Thoracic aorta (tissue), 2 donors: ENCODE measurements at regions not wholly inside any gene's neighbourhood (a gene's known extent, or its start where the extent isn't known, plus 50 kb on each side); places are given as distances from the start of the nearest gene placed in this dataset.

ENCODE experiments used
- ATAC-seq: fragments of 150-250 bp; one replicate; pipeline ENCODE4 v1.8.0; 2017; ENCODE audit warnings: low read depth; ENCODE audit not compliant: insufficient number of reproducible peaks, low FRiP score
- DNase-seq: peaks from one replicate; pipeline ENCODE4 v3.0.0-alpha.2; 2020; ENCODE audit warnings: low spot score
- H3K27ac ChIP-seq, 2 donors: fragments of 200-600 bp; sonication (generic); 1 replicate in 1 of 2; 2 replicates in 1 of 2; pipeline ENCODE4 v1.5.1; 2016; ENCODE audit warnings: mild to moderate bottlenecking in 2 of 2, moderate library complexity in 2 of 2
- H3K27me3 ChIP-seq: fragments of 200-600 bp; sonication (generic); replicated peaks from 2 replicates; pipeline ENCODE4 v1.6.0; 2016; ENCODE audit warnings: mild to moderate bottlenecking; ENCODE audit not compliant: insufficient read depth
- H3K36me3 ChIP-seq: fragments of 200-600 bp; sonication (generic); one replicate; pipeline ENCODE4 v1.5.1; 2016
- H3K4me1 ChIP-seq, 2 donors: fragments of 200-600 bp; sonication (generic); 1 replicate in 1 of 2; 2 replicates in 1 of 2; pipeline versions ENCODE4 v1.5.1 to v1.6.0; 2016; ENCODE audit warnings: low read depth in 2 of 2, mild to moderate bottlenecking in 1 of 2; ENCODE audit not compliant: control insufficient read depth in 1 of 2
- H3K4me3 ChIP-seq: fragments of 200-600 bp; sonication (generic); 2 replicates; pipeline ENCODE4 v1.5.1; 2016; ENCODE audit warnings: mild to moderate bottlenecking
- H3K9me3 ChIP-seq: fragments of 200-600 bp; sonication (generic); 2 replicates; pipeline ENCODE4 v1.5.1; 2016
- TF ChIP-seq, protein P1 (sequence below): fragments of 200-600 bp; sonication (generic); IDR thresholded peaks from one replicate; pipeline ENCODE4 v1.5.1; 2019; ENCODE audit warnings: antibody characterized with exemption

DNA sequence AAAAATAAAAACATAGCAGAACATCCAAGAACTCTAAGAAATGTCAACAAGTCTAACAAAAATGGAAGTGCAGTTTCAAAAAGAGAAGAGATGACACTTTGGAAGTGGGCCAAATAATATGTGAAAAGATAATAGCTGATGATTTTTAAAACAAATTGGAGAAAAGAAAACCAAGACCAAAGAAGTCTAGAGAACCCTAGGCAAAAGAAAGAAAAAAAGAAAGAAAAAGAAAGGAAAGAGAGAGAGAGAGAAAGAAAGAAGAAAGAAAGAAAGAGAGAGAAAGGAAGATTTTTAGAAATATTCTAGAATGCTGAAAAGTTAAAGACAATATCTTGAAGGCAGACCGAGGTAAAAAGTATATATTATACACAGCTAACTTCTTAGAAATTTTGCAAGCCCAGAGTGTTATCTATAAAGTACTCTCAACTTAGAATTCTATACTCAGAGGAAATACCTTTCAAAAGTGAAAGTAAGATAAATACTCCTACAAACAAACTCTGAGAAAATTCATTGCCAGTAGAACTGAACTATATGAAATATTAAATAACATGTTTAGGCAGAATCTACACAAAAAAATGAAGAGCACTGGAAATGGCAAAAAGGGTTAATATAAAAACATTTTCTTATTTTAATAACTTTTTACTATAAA, 138.7 kb upstream of the SMIM30 start:
- no peak overlapping the region for H3K27ac ChIP-seq
- ATAC-seq, result no peak
- H3K36me3 ChIP-seq, result no peaks in the 10 kb centered on the region
- TF ChIP-seq, protein P1, sequence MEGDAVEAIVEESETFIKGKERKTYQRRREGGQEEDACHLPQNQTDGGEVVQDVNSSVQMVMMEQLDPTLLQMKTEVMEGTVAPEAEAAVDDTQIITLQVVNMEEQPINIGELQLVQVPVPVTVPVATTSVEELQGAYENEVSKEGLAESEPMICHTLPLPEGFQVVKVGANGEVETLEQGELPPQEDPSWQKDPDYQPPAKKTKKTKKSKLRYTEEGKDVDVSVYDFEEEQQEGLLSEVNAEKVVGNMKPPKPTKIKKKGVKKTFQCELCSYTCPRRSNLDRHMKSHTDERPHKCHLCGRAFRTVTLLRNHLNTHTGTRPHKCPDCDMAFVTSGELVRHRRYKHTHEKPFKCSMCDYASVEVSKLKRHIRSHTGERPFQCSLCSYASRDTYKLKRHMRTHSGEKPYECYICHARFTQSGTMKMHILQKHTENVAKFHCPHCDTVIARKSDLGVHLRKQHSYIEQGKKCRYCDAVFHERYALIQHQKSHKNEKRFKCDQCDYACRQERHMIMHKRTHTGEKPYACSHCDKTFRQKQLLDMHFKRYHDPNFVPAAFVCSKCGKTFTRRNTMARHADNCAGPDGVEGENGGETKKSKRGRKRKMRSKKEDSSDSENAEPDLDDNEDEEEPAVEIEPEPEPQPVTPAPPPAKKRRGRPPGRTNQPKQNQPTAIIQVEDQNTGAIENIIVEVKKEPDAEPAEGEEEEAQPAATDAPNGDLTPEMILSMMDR, result no peak
- no peaks in the 10 kb centered on the region for H3K4me1 ChIP-seq
- H3K27me3 ChIP-seq, result no peaks in the 10 kb centered on the region
- no peak overlapping the region for H3K4me3 ChIP-seq
- DNase-seq, result no peak
- H3K9me3 ChIP-seq, result no peaks in the 10 kb centered on the region

- Histone ChIP-seq H3K36me3 (no peaks in the 10 kb centered on the region), H3K9me3 (no peaks in the 10 kb centered on the region), H3K4me3 (no peak overlapping the region), H3K27me3 (no peaks in the 10 kb centered on the region), H3K27ac (no peak overlapping the region), H3K4me1 (no peaks in the 10 kb centered on the region)
- no peak for ATAC-seq
- no peak for DNase-seq
- TF ChIP-seq, protein P1, result no peak
Measured at GRCh38 chr7:113247198-113247597, 128.8 kb upstream of the SMIM30 start.

GRCh38 chr7:113246738-113247137, 128.4 kb upstream of the SMIM30 start:
- TF ChIP-seq, protein P1, result no peak
- no peak for DNase-seq
- Histone ChIP-seq H3K27ac (no peak overlapping the region), H3K4me3 (no peak overlapping the region), H3K36me3 (no peaks in the 10 kb centered on the region), H3K9me3 (no peaks in the 10 kb centered on the region), H3K4me1 (no peaks in the 10 kb centered on the region), H3K27me3 (no peaks in the 10 kb centered on the region)
- ATAC-seq, result no peak

DNA sequence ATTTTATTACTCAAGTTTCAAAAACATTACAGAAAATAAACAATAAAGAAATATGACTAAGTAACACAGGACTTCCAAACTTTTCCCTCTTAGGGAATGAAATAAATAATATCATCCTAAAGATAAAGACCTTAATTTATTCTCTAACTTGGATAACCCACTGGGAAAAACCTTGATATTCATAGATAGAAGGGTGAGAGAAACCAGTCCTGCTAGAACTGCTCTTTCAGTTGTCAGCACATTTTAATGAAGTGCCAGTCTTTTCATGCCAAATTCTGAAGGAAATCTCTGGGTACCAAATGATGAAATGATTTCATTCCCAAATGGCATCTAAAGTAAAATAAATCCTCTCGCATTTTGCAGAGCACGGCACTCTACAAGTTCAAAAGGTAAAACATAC, 114.5 kb upstream of the SMIM30 start:
- no peak overlapping the region for H3K4me3 ChIP-seq
- no peaks in the 10 kb centered on the region for H3K27me3 ChIP-seq
- TF ChIP-seq, protein P1, result no peak
- no peaks in the 10 kb centered on the region for H3K9me3 ChIP-seq
- DNase-seq, result no peak
- H3K27ac ChIP-seq, result no peak overlapping the region
- H3K4me1 ChIP-seq, result no peaks in the 10 kb centered on the region
- no peak for ATAC-seq
- H3K36me3 ChIP-seq, result no peaks in the 10 kb centered on the region

DNA sequence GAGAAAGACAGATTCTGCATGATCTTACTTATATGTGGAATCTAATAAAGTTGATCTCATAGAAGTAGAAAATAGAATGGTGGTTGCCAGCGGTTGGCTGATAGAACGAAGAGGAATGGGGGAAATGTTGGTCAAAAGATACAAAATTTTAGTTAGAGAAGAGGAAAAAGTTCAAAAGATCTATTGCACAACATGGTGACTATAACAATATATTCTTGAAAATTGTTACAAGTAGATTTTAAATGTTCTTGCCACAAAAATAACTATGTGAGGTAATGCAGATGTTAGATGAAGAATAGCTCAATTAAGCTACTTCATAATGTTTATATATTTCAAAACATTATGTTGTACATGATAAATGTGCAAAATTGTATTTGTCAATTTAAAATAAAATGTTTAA, 112.3 kb upstream of the SMIM30 start:
- no peak for DNase-seq
- ATAC-seq, result no peak
- Histone ChIP-seq H3K27me3 (no peaks in the 10 kb centered on the region), H3K9me3 (no peaks in the 10 kb centered on the region), H3K36me3 (no peaks in the 10 kb centered on the region), H3K4me1 (no peaks in the 10 kb centered on the region), H3K27ac (no peak overlapping the region), H3K4me3 (no peak overlapping the region)
- TF ChIP-seq, protein P1, result no peak
